ENCODE measurements at regions not wholly inside any gene's neighbourhood (a gene's known extent, or its start where the extent isn't known, plus 50 kb on each side); places are given as distances from the start of the nearest gene placed in this dataset.

DNA sequence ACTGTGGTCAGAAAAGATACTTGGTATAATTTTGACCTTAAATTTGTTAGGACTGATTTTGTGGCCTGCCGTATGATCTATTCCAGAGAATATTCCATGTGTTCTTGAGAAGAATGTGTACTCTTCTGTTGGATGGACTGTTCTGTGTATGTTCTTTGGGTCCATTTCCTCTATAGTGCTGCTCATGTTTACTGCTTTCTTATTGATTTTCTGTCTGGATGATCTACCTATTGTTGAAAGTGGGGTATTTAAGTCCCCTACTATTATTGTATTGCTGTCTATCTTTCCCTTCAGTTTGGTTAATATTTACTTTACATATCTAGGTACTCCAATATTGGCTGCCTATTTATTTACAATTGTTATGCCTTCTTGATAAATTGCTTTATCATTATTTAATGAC is 298.4 kb downstream of the BCKDHB start:
- TF ChIP-seq POLR2AphosphoS5 (IDR thresholded peaks at IDR 0.05; ENCODE audit: low read depth, low read length), result no peak
- TF ChIP-seq POLR2A (IDR thresholded peaks at IDR 0.05; ENCODE audit: low read depth, low read length), result no peak
